WERI-Rb-1 (cell line): ENCODE measurements at regions not wholly inside any gene's neighbourhood (a gene's known extent, or its start where the extent isn't known, plus 50 kb on each side); places are given as distances from the start of the nearest gene placed in this dataset.

Experiments
- DNase-seq: peaks from one replicate; pipeline ENCODE4 v3.0.0-alpha.2; 2020
- H3K27ac ChIP-seq: fragments of 250-450 bp; sonication (Bioruptor Pico); 2 replicates; pipeline ENCODE4 v1.5.1; 2020; ENCODE audit warnings: mild to moderate bottlenecking, moderate library complexity
- H3K27me3 ChIP-seq: fragments of 250-450 bp; sonication (Bioruptor Pico); 2 replicates; pipeline ENCODE4 v1.5.1; 2021; ENCODE audit warnings: mild to moderate bottlenecking, low read depth, moderate library complexity; ENCODE audit not compliant: insufficient read depth, severe bottlenecking
- H3K36me3 ChIP-seq: fragments of 250-450 bp; sonication (Bioruptor Pico); 2 replicates; pipeline ENCODE4 v1.5.1; 2020; ENCODE audit warnings: mild to moderate bottlenecking, moderate library complexity
- H3K4me3 ChIP-seq: 2 replicates; pipeline ENCODE4 v1.5.1; 2011; ENCODE audit warnings: low read depth, mild to moderate bottlenecking, control low read depth, low read length
- H3K9me3 ChIP-seq: fragments of 250-450 bp; sonication (Bioruptor Pico); 2 replicates; pipeline ENCODE4 v1.5.1; 2021; ENCODE audit warnings: mild to moderate bottlenecking, moderate library complexity; ENCODE audit not compliant: severe bottlenecking
- TF ChIP-seq, protein P1 (sequence below): IDR thresholded peaks from 2 replicates; pipeline ENCODE4 v1.5.1; 2011; ENCODE audit warnings: low read depth, mild to moderate bottlenecking, control low read depth, inconsistent platforms, low read length

GRCh38 chr14:53360829-53361228, 207.7 kb upstream of the DDHD1 start:
- no peak overlapping the region for H3K27ac ChIP-seq
- H3K27me3 ChIP-seq: peaks cover 2% of the 10 kb centered on the region
- no peak for DNase-seq
- H3K36me3 ChIP-seq: no peaks in the 10 kb centered on the region
- no peak overlapping the region for H3K4me3 ChIP-seq
- TF ChIP-seq, protein P1, sequence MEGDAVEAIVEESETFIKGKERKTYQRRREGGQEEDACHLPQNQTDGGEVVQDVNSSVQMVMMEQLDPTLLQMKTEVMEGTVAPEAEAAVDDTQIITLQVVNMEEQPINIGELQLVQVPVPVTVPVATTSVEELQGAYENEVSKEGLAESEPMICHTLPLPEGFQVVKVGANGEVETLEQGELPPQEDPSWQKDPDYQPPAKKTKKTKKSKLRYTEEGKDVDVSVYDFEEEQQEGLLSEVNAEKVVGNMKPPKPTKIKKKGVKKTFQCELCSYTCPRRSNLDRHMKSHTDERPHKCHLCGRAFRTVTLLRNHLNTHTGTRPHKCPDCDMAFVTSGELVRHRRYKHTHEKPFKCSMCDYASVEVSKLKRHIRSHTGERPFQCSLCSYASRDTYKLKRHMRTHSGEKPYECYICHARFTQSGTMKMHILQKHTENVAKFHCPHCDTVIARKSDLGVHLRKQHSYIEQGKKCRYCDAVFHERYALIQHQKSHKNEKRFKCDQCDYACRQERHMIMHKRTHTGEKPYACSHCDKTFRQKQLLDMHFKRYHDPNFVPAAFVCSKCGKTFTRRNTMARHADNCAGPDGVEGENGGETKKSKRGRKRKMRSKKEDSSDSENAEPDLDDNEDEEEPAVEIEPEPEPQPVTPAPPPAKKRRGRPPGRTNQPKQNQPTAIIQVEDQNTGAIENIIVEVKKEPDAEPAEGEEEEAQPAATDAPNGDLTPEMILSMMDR: no peak
- H3K9me3 ChIP-seq: no peaks in the 10 kb centered on the region

DNA sequence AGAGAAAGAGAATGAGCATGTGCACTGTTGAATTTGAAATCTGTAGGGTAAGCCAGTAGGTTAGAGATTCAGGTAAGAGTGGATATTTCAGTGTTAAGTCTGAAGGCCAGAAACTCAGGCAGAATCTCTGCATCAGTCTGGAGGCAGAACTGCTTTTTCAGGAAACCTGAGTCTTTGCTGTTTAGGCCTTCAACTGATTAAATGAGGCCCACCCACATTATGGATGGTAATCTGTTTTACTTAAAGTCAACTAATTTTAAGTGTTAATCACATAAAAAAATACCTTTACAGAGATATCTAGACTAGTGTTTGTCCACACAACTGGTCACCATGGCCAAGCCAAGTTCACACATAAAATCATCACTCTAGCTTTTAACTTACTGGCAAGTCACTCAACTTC, 205.0 kb upstream of the DDHD1 start:
- no peak overlapping the region for H3K4me3 ChIP-seq
- no peaks in the 10 kb centered on the region for H3K9me3 ChIP-seq
- no peak for DNase-seq
- TF ChIP-seq, protein P1: no peak
- no peaks in the 10 kb centered on the region for H3K36me3 ChIP-seq
- peaks cover 10% of the 10 kb centered on the region for H3K27me3 ChIP-seq
- no peak overlapping the region for H3K27ac ChIP-seq

DNA sequence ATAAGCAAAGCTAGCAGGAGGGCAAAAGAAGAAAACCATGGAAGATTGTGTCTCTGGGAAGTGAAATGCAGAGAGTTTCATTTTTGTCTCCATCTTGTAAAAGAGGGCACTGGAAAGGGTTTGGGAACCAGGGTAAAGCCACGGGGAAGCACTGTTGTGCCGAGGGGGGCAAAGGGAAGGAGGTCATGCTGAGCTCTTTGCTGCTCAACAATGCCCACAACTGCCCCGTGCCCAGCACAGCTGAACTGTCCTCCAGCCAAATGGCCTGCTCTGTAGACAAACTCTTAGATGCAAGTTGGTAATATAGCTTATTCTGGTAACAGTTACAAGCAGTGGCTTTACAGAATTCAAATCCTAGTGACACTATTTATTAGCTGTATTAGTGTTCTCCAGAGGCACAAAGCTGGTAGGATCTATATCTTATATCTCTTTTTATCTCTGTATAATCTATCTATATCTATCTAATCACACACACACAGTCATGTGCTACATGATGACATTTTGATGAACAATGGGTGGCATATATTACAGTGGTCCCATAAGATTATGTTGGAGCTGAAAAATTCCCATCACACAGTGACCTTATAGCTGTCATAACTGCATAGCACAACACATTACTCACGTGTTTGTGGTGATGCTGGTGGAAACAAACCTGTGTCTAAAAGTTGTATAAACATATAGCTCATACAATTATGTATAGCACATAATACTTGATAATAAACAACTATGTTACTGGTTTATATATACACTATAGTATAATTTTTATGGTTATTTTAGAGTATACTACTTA, 203.4 kb upstream of the DDHD1 start:
- H3K9me3 ChIP-seq: no peaks in the 10 kb centered on the region
- TF ChIP-seq, protein P1: no peak
- no peak overlapping the region for H3K27ac ChIP-seq
- peaks cover 10% of the 10 kb centered on the region for H3K27me3 ChIP-seq
- no peak for DNase-seq
- no peak overlapping the region for H3K4me3 ChIP-seq
- H3K36me3 ChIP-seq: no peaks in the 10 kb centered on the region

- DNase-seq: peak; percentile 21
- Histone ChIP-seq H3K36me3 (no peaks in the 10 kb centered on the region), H3K9me3 (no peaks in the 10 kb centered on the region), H3K4me3 (no peak overlapping the region), H3K27ac (no peak overlapping the region), H3K27me3 (peaks cover 10% of the 10 kb centered on the region)
- TF ChIP-seq, protein P1: no peak
Measured at GRCh38 chr14:53355581-53356112, 202.5 kb upstream of the DDHD1 start.

DNA sequence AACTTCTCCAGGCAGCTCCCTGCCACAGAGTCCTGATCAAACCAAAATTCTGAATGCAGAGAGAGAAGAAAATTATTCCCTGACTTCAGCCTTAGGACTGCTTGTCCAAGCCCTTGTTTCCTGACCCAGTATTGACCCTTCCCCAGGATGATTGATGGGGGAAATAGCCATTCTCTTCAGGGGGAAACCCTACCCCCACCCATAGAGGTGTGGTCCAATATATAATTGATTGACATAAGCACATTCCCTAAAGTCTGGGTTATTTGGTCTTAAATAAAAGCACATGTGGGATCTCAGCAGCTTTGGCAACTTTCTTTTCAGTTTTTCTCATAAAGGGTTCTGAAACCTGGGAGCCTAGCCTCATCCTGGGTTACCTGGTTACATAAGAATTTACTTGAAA, 201.2 kb upstream of the DDHD1 start:
- DNase-seq: no peak
- no peak overlapping the region for H3K4me3 ChIP-seq
- TF ChIP-seq, protein P1: no peak
- peaks cover 10% of the 10 kb centered on the region for H3K27me3 ChIP-seq
- H3K9me3 ChIP-seq: no peaks in the 10 kb centered on the region
- no peak overlapping the region for H3K27ac ChIP-seq
- H3K36me3 ChIP-seq: no peaks in the 10 kb centered on the region
